GM18511 (cell line): ENCODE measurements at regions not wholly inside any gene's neighbourhood (a gene's known extent, or its start where the extent isn't known, plus 50 kb on each side); places are given as distances from the start of the nearest gene placed in this dataset.
"Not testable (repeated sequence)": the region's sequence is repeated elsewhere in the genome, so short reads cannot be mapped to it uniquely, and the experiment has no call there.

Source experiments
- ATAC-seq: cut with Tn5 transposase; IDR thresholded peaks from one replicate; pipeline ENCODE4 v1.9.1; 2021; ENCODE audit warnings: mild to moderate bottlenecking, moderate library complexity; ENCODE audit not compliant: unreplicated experiment

DNA sequence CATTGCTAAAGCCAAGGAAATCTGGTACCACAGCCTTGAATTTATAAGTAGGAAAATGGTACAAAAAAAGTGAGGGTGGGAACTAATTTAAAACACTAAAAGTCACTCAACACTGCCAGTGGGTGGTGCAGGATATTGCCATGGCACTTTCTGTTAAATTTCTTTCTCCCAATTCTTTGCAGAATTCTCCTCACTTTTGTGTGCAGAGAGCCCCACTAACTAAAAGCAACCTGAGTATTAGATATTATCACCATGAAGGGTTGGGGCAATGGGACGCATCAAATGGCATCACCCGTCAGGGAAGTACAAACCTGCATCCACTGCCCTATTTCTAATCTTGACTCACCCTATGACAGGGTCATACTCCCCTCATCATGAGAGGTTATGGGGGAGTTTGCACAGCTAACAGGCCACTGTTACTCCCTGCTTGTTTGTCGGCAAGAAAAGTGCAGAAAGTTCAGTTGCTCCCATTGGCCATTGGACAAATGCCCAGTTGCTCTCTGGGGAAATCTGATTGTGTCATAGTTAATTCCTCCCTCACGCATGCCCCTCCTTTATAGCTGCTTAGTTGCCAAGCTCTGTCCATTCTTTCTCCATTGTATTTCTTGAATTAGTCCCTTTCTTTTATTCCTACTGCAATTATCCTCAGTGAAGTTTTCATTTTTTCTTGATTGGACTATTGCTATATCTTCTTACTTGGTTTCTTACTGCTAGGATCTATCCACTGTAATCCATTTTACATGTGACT, 93.8 kb upstream of the BLID start:
- no peak for ATAC-seq

DNA sequence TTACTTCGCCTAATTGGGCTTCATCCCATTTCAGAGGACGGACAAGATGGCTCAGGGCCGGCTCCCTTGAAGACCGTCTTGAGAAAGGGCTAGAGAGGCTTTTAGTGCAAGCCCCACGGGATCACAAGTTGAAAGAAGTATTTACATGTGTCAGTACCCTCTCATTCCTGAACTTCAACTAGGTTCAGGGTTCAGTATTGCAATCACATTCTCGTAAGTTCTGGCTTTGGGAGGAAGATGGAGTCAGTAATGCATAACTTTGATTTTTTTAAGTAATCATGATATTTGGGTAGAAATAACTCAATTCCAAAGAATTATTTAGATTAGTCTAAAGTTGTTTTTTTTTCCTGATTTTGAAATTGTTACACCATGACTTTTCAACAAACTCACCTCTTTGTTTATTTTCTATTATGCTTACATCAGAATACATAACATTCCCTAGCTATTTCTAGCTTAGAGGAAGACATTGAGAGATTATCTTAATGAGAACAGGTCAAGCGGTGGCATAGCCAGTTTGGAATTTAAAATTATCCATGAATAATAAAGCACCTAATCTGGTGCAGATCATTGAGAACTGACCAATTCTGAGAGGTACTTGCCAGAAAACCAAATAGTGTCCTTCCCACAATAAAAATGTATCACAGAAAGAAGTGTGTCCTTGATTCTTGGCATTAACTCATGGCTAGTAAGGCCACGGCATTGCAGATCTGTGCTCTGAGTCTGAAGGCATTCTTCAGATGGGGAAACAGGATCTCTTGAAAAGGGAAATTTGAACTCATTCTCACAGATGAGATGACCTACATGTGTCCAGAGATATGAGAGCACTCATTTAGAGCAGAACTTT, 92.1 kb upstream of the BLID start:
- no peak for ATAC-seq

DNA sequence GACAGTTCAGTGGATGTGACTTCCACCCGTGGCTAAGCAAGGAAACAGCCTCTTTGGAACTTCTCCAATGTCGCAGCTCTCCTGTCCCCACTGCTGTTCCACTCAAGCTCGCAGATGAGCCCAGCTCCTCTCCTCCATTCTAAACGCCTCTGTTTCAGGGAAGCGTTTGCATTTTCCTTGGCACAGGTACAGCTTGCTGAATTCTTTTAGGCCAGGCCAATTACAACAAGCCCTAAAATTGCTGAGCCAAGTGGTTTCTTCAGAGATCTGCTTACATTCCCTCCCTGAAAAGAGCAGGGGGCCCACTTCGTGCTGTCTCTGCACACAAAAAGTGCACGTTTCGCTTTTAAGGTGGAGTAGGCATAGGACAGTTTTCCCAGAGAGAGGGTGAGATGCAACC, 91.5 kb upstream of the BLID start:
- no peak for ATAC-seq

DNA sequence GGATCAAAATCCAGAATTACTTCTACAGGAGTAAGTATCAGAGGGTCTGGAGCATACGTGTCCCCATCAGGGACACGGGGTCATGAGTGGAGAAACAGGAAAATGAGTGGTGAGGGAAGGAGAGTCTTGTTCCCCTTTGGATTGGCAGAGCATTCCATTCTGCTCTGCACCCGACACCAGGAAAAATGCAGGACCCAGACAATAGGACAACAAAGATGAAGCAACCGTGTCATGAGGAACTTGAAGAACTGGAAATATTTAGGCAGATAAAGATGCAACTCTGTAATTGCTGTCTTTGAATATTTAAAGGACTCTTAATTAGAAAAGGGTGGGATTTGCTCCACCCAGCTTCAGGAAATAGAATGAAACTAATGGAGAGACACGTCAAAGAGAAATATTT, 89.0 kb upstream of the BLID start:
- ATAC-seq = no peak

DNA sequence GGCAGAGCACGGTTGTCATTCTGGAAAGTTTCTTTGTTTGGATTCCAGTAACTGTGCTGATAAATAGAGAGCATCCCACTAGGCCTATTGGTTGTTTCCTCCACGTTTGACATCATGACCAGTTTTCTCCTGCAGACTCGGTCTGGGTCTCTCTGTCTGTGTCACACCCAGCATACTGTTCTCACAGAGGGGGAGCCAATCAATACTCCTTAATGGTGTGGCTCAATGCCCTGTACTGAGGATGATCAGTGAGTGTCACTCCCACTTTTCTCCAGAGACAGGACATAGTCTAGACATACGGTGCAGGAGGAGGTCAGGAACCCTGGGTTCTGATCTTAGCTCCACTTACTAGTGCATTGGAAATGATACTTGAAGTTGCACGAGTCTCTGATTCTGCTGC, 88.2 kb upstream of the BLID start:
- no peak for ATAC-seq

DNA sequence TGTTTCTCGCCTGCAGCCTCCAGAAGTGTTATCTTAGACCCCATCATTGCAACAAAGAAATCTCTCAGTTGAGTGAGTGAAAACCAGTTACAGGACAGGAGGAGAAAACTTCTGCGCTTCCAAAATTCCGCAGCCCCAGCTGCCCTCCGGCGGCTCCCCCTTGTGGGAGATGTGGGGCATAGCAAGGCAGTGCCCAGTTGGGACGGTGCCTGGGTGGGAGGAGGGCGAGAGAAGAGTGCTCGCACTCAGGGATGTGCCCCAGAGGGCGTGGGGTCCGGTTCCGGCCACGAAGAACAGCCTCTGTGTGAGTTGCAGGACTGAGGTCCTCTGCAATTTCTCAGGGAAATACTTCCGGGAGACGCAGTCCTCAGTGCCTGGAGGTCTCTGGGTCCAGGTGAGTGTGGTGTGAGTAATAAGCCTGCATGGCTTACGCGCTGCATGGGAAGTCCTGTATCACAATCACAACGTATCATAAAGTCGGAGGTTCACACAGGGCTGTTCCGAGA, 87.0 kb upstream of the BLID start:
- peak; percentile 77 for ATAC-seq

DNA sequence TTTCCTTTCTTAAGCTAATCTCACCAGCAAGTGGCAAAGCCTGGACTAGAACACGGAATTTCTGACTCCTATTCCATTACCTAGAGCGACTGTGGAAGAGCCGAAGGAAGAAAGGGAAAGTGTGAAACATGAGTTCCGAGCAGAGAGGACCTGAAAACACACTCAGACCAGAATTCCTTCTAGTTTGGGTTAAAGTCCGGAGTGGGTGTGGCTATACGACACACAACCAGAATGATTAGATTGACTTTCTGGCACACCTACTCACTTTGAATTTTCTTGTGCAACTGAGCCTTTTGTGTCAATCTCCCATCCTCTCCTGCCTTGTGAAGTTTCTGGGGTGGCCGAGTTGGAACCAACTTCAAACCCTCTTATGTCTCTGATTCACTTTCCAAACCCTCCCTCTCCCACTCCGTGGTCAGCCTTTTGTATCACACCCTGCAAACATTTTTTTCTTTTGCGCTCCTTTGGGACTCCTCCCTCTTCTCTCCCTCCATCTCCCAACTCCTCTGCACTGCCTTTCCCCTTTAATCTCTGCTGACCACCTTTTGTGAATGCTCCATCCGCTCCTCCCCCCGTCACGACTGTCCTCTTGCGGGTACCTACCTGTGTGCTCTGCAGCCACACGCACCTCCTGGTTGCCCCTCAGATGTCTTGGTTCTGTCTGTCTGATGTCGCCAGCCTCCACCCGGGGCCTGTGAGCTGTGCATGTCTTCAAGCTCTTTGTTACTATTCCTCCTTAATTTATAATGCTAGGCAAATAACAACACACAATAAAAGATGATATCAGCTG, 86.3 kb upstream of the BLID start:
- ATAC-seq = no peak

DNA sequence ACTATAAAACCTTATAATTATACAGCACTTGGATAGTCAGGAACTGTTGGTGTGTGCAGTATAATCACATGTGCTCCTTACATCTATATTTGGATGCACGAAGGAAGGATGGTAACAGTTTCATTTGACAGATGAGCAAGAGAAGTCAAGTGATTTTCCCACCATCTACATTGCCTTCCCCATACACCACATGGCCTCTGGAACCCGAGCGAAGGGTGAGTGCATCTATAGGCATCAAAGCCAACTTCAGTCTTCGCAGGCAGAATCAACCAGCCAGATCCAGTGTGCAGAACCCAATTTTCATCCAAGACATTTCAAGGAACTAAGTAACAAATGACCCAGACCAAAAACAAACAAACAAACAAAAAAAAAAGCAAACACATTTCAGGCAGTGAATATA, 85.1 kb upstream of the BLID start:
- ATAC-seq = no peak

DNA sequence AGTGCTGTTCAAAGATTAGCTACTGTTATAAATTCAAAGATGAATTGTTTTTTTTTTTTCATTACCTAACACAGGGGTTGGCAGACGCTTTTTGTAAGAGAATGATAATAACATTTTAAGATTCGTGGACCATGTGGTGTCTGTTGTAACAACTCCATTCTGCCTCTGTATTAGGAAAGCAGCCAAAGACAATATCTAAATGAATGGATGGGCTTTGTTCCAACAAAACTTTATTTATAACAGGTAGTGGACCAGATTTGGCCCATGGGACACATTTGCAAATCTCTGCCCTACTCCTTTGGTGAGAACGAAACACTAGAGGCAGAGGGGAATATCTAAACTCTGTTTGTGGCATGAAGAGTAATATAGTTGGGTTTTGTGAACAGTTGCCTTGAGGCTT, 83.6 kb upstream of the BLID start:
- no peak for ATAC-seq

DNA sequence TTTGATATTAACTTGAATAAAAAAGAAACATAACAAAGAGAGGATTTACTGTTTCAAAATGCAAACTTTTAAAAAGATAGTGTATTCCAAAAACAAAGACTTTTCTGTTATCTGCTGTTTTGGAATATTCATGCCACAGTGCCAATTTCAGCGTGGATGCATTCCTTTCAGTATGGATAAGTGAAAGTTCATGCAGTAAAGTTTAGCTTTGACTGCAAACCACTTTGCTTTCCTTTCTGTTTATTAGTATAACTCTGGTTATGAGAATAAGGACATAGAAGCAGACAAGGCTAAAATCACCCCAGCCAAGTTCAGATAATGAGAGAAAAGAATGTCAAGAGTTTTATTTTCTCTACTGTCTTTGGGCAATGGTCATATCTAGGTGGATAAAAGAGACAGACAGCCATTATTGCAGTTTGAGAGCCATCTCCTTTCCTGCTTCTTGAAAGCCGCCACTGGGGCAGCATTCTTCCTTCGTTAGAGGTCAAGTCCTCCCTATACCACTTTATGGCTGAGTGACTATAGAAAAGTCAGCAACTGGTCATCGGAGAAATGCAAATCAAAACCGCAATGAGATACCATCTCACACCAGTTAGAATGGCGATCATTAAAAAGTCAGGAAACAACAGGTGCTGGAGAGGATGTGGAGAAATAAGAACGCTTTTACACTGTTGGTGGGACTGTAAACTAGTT, 82.4 kb upstream of the BLID start:
- ATAC-seq = no peak

DNA sequence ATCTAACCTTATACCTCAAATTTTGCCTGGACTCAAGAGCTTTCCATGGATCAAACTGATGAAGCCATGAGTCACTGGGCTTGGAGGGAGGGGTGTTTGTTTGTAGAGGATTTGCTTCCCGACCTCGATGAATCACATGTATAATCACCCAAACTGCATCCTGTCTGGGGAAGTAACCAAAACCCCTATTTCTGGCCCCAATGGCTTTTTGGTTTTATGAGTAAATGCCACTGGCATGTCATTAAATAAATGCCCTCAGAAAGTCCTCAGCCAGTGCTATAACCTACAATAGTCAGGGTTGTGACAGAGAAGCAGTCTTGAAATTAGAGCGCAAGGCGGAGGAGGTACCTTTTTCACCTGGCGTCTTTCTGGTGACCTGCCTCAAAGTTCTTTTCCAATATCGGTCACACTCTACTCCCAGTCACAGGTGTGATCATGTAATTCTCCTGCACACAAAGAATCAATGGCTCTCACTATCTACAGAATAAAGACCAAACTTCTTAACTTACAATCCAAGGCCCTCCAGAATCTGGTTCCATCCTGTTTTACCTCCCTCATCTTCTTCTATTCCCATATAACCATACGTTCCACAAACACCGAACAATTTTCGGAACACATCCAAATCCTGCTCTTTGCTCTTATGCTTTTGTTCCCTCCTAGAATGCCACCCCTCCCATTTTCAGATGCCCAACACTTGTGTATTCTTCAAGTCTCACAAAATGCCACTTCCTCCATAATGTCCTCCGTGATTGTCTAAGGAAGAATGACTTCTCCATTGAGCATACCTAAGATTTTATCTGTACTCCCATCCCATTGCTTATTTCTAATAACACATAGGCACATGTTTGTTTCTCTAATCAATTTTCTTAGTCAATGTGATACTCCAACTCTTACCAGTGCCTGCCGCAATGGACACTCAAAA, 81.3 kb upstream of the BLID start:
- ATAC-seq = no peak

DNA sequence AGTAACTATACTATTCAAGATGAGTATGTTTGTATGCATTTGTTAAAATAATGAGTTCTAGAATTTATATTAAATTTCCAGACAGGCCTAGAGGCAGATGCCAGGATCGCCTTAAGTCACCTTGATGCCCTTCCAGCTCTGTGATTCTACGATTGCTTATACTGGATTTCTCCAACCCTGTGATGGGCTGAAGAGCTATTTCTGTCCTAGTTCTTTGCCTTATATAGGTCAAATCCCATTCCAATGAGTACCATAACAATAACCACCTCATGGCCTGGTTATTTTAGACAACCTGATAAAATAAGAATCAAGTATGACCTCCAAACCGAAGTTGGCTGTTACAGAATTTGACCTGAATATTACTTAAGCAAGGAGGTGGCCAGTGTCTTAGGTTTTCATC, 79.8 kb upstream of the BLID start:
- no peak for ATAC-seq

DNA sequence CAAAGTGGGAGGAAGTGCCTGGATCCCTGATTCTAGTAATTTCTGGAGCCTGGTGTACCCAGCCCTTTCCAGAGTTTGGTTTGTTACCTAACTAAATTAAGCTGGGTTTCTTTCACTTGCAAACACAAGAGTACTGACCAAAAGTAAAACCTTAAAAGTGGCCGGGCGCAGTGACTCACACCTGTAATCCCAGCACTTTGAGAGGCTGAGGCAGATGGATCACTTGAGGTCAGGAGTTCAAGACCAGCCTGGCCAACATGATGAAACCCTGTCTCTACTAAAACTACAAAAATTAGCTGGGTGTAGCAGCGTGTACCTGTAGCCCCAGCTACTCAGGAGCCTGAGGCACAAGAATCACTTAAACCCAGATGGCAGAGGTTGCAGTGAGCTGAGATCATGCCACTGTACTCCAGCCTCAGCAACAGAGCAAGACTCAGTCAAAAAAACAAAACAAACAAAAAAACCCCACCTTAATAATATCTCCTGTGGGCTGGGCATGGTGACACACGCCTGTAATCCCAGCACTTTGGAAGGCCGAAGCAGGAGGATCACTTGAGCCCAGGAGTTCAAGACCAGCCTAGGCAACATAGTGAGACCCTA, 78.0 kb upstream of the BLID start:
- ATAC-seq = not testable (repeated sequence)

DNA sequence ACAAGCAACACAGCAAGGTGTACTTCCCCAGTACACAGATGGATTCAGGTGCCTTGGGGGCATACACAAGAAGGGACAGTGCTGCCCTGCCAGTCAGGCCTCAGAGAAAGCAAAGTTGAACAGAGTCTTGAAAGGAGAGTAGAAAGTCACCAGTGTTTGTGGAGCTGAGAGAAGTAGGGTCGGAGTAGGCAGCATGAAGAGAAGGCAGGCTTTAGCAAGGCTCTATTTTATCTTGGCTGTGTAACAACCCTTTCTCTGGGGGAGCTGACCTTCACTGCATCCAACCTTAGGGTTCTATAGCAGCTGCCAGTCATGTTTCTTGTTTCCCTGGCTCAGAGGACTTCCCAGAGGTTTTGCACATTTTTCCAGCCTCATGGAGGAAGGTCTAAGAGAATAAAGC, 77.4 kb upstream of the BLID start:
- ATAC-seq = no peak

DNA sequence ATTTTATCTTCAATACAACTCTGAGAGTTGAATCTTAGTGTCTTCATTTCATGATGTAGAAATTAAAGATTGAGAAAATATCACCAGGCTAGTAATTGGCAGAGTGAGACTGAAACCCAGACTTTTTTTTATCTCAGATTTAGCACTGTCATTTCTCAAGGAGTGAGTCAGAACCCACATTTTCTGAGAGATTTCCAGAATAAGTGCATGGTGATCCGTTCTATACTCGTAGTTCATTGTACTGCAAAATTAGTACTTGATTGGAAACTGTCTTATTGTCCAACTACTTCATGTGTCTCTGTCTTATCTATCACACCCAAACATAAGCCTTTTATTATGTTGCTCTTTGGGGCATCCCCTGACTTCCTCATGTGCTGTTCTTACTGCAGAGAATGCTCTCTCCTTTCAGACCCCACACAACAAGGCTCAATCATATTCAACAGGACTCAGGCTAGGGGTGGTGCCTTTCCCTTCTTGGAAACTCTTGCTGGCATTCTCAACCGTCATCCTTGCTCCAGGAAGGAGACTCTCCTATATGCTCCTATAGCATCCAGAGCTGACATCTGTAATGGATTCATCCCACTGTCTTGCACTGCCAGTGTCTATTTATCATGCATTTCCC, 76.7 kb upstream of the BLID start:
- ATAC-seq = no peak

DNA sequence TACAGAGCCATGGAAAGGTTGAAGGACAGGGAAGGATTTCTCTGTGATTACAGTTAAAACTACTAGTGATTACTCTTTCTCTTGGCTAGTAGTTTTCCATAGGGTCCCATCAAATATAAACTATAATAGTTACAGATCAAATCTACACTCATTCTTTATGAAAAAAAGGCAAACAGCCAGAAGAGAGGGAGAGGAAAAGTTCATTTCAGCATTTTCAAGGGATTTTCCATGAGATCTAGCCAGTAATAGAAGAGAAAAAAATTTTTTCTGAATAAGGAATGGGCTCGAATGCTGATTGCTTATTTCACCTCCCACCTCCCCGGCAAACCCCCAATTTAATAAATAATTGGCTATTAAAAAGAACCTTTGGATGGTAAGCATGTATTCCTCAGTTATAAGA, 74.8 kb upstream of the BLID start:
- no peak for ATAC-seq

DNA sequence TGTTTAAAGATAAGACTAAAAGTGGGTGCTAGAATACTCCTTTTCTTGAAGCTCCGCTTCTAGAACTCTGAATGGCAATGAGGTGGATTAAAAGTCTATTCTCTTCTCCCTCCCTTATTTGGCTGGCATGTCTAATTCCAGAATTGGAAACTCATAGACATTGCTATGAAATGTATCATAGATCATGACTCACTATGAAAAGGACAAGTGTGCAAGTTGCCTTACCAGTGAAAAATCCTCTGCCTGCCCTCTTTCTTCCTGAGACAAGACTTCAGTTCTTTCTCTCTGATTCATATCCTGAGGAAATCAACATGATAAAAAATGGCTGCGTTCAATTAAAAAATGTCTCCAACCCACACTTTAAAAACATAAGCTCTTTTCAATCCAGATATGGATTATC, 73.2 kb upstream of the BLID start:
- ATAC-seq = no peak

DNA sequence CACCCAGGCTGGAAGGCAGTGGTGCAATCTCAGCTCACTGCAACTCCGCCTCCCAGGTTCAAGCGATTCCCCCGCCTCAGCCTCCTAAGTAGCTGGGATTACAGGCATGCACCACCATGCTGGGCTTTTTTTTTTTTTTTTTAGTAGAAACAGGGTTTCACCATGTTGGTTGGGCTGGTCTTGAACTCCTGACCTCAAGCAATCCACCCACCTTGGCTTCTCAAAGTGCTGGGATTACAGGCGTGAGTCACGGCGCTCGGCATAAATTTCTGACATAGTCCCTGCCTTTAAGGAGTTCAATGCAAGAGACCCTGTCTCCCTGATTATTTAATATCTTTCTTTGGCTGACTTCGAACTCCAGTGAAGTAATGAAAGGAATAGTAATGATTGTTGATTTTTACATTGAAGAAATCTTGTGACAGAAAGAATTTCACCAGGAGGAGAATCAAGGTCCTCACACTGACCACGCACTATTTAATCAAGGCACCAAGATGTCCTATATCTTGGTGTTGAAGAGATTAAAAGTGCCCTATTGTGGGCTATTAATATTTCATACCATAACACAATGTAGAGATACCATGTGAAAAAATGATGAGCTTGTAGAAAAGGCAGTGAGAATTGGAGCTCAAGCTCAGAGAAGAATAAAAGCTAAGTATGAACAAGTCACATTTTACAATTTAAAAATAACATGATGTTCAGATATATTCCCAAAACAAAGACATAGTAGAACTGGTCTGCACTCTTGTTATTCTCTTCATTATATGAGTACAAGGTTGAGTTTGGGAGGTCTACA, 71.6 kb upstream of the BLID start:
- no peak for ATAC-seq
